Left renal cortex interstitium (tissue), 4 donors: ENCODE measurements at regions not wholly inside any gene's neighbourhood (a gene's known extent, or its start where the extent isn't known, plus 50 kb on each side); places are given as distances from the start of the nearest gene placed in this dataset.

Experiments
- DNase-seq, 4 donors: peaks; one replicate each; pipeline ENCODE4 v3.0.0-alpha.2; 2013; ENCODE audit warnings: low read depth in 4 of 4, low spot score in 2 of 4, missing footprints in 1 of 4

DNA sequence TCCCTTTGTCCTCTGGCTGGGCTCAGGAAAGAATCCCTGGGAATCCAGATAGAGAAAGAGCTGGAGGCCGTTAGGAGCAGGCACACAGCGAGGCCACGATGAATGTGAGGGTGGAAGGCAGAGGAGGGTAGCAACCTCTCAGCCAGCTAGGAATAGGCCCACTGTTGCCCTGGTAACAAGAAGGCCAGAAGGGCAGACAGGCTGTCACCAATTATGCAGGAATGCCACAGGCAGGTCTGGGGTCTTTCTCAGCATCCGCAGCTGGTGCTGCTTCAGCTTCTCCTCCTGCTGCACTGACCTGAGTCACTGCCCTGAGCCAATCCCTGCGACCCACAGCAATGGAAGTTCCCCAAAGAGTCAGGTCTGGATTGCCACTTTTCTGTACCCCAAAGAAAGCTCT lies 62.8 kb upstream of the C3orf80 start:
- no peak for DNase-seq

DNA sequence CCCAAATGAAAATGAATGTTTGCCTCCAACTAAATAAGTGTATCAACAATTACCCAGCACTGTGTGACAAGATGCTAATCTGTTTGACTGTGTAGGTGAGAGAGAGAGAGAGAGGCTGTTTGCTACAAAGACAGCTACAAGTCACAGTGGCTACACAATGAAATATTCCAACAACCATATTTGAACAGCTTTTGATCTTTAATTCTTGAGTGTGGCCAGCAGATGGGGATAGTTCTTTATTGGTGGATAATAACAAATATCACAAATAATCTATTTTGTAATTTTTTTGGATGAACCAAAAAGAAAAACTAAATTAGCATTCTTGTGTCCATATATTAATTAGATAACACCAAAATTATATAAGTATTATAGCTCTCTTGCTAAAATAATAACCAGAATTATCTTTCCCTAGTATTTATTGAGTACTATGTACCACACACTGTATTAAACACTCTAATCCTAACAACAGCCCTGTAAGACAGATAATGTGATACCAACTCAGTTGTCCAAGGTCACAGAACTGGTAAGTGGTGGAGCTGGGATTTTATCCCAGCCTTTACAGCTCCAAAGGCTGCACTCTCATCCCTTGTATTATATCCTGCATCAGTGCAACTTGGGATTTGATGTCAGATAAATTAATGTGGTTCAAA lies 61.9 kb upstream of the C3orf80 start:
- no peak for DNase-seq

DNA sequence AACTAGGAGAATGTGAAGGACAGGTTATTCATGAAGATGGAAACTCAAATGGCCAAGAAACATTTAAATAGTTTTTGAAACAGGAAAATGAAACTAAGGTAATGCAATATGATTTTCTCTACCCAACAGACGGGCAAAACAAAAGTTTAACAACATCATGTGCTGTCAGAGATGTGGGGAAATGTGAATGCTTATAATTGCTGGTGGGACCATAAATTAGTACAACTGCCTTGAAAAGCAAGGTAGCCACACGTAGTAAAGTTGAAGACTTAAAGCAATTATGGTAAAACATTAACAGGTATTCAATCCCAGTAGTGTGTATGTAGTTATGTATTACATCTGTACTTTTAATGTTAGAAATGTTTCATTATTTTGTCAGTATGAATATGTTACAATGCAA lies 57.0 kb upstream of the C3orf80 start:
- DNase-seq: no peak

DNA sequence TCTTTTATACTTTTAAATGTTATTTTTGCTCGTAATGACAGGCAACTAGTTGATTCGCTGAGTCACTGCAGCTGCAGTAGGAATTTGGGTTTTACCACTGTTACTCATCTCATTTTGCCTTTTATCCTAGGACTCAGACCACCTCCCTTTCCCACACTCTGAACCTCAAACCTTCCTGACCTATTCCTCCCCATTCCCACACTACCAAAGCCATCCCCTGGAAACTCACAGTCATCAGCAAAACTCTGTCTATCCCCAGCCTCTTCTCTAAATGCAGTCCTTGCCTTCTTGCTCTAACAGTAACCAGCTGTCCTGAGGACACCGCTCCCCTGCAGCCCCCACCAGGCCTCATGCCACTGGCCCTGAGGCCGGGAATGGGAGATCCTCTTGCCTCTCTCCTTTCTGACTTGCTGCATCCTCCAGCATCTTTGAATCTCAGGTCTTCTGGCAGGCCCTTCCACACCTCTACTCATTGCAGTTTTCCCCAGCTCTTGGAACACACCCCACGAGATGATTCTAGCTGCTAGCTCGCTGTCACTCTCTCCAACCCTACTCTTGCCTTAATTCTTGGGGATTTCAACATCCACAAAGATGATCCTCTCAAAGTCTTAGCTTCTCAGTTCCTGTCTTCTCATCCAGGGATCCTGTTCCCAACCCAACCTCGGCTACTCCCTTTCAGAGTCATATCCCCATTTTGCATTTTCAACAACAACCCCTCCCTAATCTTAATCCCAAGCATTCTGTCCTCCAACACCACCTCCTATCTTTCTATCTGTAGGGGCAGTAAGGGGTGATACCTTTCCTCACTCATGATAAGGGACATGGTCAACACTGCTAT lies 55.9 kb upstream of the C3orf80 start:
- DNase-seq: no peak

DNA sequence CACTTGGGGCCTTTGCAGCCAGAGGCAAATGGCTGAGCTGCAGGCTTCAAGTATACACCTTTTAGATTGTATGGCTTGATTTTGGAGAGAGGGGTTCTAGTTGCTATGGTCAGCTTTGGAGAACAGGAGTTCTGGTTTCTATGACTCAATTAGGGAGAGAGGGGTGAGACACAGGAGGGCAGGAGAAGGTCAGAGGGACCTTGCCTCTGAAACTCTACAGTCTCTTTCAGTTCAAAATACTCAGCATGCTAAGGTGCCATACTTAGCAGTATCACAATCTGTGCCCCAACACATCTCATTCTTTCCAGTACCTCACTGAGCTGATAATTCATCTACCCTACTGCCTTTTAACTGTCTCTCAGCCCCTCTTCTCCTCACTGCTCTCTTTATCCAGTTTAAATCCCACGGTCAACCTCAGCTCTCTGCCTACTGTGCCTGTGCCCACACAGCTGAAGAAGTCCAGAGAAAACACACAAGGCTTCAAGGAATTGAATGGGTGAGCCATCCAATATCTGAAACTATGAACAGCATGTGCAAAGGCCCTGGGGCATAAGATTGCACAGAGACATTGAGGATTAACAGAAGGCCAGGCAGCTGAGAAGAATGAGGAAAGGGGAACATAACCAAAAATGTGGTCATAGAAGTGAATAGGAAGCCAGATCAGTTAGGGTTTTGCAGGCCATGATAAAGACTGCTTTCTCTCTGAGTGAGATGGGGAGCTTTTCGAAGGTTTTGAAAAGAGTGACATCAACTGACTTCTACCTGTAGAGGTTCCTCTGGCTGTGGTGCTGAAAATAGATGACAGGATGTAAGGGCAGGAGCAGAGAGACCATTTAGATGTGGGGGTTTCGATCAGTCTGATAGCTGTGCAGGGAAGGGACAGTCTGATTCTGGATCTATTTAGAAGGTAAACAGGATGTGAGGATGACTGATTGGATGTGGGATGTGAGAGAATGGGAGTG lies 54.5 kb upstream of the C3orf80 start:
- no peak for DNase-seq

DNA sequence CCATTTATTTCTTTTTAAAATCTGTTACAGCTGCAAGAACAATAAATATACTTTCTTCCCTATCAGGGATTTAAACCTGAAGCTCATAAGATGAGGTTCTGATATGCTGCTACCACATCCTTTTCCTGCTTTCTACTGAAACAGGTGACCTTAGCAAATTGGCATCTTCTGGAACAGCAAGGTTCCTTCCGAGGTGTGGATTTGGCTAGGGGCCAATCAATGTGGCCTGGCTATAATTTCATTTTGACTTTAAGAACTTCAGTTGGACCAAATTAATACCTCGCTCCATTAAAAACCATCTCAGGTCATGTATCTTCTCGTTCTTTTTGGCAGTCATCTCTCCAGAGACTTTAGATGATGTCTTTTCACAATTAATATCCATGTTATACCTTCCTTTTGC lies 53.4 kb upstream of the C3orf80 start:
- no peak for DNase-seq

DNA sequence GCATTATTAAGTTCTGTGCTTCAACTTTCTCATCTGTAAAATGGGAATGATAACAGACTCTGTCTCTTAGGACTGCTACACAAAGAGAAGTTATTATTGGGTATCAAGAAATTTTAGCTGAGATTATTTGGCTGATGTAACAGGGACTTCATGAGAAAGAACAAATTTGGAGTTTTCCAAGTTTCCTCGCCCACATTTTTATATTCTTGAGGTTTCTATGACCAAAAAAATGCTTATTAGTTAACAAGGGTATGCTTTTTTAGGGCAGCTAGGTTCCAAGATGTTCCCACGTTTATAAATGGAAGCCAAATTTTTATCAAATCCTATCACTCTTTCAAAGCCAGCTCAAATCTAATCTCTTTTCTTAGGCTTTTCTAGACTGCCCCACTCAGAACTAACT lies 50.6 kb upstream of the C3orf80 start:
- no peak for DNase-seq
